HG02623 (cell line): ENCODE measurements at regions not wholly inside any gene's neighbourhood (a gene's known extent, or its start where the extent isn't known, plus 50 kb on each side); places are given as distances from the start of the nearest gene placed in this dataset.
"Not testable (repeated sequence)": the region's sequence is repeated elsewhere in the genome, so short reads cannot be mapped to it uniquely, and the experiment has no call there.

Experiments used
- ATAC-seq: cut with Tn5 transposase; IDR thresholded peaks from one replicate; pipeline ENCODE4 v1.9.1; 2021; ENCODE audit warnings: moderate library complexity; ENCODE audit not compliant: unreplicated experiment

DNA sequence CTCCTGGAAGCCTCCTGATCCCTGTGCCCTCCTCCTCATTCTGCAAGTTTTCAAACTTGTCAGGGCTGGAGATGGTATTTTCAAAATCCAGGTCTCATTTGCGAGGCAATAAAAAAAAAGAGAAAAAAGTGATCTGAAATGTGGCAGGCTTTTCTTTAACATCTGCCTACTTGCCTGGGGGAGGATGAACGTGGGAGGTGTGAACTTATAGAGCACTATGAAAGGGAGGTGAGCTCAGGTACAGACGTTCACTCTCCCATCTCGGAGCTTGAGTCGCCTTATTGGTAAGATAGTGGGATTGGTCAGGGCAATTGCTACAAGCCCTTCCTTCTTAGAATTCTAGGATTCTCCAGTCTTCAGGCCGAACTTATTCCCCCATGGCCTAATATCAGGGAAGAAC, 104.8 kb upstream of the CADM1 start:
- no peak for ATAC-seq

DNA sequence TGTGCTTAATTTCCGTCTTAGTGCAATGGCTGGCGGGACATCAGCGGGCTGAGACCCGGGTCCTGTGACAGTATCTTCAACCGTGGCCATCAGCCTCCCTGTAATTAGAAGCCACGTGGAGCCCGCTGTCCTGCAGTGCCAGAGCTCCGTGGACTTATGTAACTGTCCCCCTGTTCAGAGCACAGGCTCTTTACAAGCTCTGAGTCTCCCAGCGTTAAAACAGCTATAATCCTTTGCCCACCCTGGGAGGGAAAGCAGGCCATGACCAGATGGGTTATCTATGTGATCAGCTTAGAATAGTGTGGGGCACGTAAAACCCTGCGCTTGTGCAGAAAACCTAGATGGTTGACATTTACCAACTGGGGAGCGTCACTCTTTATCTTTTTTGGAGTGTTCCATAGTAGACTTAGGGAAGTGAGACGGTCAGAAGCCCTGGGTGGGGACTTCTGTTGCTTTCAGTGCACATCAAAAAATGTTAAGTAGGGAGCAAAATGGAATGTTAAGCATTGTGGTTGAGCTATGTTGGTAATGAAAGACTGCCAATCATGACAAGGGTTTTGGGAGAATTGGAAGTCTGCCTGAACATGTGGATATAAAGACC, 103.5 kb upstream of the CADM1 start:
- no peak for ATAC-seq

- no peak for ATAC-seq
These were observed 102.4 kb upstream of the CADM1 start for GRCh38 chr11:115606498-115607220.

DNA sequence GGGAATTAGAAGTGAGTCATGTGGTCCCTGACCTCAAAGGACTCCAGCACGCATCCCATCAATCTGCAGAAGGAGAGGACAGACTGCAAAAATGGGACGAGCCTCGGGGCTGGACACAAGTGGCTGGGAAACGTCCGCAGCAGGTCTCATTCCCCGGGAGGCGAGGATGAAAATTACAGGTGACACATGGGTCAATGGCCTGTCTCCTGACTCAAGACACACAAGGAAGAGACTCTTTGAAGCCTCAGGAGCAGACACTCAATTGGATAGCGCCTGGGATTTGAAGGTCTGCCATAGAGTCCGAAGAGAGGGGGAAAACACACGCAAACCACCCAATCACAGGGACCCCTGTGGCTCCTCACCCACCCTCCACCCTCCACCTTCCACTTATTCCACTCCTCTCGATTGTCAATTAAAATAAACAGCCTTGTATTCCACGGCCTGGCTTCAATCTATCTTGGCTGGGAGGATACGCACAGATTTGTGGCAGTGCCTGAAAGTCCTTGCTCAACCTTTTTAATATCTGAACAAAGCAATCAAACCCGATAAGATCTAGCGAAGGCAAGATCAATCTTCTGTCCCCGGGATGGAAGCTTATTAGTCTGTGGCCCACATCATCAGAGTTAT, 101.8 kb upstream of the CADM1 start:
- no peak for ATAC-seq

- not testable (repeated sequence) for ATAC-seq
These were observed 101.2 kb upstream of the CADM1 start for GRCh38 chr11:115605397-115605796.

DNA sequence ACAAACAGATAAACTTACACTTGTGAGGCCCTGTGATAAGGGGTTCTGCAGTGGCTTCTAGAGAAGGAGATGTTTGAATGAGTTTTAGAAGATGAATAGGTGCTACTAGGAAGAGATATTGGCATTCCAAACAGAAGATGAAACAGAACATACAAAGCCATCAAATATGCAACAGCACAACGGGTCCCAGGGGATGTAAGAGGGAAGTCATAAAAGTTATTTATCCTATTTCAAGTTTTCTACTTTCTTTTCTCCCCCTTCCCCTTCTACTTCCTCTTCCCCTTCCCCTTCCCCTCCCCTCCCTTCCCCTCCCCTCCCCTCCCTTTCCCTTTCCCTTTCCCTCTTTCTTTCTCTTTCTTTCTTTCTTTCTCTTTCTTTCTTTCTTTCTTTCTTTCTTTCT, 94.9 kb upstream of the CADM1 start:
- no peak for ATAC-seq

GRCh38 chr11:115598257-115598901, 94.2 kb upstream of the CADM1 start:
- ATAC-seq, result no peak

GRCh38 chr11:115591380-115591779, 87.2 kb upstream of the CADM1 start:
- no peak for ATAC-seq

DNA sequence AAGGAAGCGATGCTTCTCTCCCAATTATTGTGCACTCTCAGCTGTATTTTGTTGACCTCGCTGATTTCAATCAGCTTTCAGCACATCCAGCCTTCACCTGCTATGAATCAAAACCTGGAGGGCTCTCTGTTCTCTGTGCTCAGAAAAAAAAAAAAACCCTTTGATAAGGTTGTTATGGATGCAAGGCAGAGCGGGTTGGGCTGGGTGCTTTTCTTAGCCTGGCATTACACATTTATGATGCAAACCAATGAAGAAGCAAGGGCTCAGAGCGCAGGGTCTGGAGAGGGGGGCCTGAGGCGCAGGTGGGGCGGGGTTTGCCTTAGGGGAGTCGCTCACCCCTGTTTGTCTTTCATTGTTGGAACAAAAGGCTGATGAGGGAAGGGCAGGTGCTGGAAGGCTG, 86.0 kb upstream of the CADM1 start:
- ATAC-seq, result no peak

DNA sequence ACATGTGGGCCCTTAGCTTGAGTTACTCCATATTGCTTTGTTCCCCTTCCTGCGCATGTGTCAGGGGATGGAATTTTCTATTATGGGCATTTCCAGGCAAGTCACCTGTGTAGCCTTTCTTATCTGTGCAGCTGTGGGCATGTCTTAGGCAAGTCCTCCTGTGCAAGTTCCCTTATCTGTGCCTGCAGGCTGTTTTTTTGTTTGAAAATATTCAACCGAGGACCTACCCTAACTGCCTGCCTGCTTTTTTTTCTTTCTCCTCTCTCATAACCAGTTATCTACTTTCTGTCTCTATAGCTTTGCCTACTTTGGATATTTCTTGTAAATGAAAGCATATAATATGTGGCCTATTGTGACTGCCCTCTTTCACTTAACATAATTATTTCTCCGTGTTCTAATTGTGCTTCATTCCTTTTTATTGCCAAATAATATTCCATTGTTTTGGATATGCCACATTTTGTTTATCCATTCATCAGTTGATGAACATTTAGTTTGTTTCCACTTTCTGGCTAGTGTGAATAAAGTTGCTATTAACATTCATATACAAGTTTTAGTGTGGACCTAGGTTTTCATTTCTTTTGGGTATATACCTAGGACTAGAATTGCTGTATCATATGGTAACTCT, 83.6 kb upstream of the CADM1 start:
- no peak for ATAC-seq

GRCh38 chr11:115585361-115586024, 81.3 kb upstream of the CADM1 start:
- peak; percentile 40 for ATAC-seq

DNA sequence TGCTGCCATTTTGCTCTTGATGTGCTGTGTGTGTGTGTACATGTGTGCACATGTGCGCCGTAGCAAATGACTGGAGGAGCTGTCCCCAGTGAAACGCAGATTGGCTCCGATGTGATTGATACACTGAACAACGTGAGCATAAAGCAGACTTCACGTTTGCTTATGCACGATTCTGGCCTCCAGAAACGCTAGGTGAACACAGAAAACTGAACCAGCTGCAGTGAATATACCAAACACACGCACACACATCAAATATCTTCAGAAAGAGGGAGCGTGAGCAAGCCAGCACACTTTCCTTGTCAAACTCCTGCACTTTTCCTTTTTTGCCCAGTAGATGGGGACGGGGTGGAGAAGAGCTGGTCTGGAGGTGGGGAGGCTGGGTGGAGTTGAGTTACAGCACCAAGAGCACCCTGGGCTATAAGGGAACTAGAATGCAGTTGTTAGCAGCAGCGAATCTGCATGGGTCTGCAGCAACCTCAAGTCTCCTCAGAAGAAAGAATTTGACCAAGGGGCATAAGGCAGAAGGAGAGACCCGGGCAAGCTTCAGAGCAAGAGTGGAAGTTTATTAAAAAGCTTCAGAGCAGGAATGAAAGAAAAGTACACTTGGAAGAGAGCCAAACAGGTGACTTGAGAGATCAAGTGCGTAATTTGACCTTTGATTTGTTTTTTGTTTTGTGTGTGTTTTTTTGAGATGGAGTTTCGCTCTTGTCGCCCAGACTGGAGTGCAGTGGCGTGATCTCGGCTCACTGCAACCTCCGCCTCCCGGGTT, 77.8 kb upstream of the CADM1 start:
- no peak for ATAC-seq

GRCh38 chr11:115580927-115581680, 76.9 kb upstream of the CADM1 start:
- ATAC-seq, result no peak

- no peak for ATAC-seq
These were observed 76.2 kb upstream of the CADM1 start for GRCh38 chr11:115580416-115580815.

DNA sequence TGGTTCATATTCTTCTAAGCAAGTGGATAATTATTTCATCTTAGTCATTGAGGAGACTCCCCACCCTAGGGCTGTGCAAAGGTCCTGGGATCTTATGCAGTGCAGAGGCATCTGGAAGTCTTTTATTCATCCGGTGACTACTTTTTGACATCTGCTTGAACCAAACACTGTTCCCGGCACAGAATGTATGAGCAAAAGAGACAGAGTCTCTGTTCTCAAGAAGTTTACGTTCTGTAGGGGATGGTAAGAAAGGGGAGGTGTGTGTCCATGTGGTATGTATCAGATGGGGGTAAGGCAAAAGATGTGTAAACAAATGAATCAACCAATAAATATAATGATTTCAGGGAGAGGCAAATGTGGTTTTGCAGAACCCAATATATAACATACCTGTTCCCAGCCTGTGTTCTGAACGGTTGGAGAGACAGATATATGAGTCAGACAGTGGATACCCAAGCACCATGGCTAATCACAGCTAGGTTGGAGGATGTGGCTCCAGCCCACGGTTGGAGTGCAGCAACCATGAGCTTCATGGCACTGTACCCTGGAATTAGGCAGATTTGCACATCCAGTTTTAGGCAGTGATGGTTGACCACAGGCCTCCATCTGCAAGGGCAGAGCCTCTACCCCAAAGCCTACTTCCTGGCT, 75.1 kb upstream of the CADM1 start:
- no peak for ATAC-seq

- no peak for ATAC-seq
These were observed 74.1 kb upstream of the CADM1 start for GRCh38 chr11:115578275-115578674.

DNA sequence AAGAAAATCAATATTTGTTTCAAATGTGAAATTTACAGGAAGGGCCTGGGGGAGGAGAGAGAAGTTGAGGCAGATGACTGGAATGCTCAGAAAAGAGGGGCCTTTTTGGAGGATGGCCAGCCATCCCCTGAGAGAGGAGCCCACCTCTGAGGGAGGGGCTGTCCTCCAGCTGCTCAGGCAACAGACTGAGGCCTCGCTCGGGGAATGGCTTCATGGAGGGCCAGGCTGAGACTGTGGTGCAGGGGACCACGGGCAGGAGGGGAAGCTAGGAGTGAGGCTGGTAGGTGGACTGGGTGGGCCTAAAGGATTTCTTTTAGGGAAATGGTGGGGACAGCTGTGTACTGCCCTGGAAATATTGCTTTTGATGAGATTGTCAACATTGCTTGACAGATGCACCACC, 73.5 kb upstream of the CADM1 start:
- ATAC-seq, result no peak

- no peak for ATAC-seq
These were observed 72.6 kb upstream of the CADM1 start for GRCh38 chr11:115576606-115577380.
